Bronchial epithelial cell (primary cell): ENCODE measurements at regions not wholly inside any gene's neighbourhood (a gene's known extent, or its start where the extent isn't known, plus 50 kb on each side); places are given as distances from the start of the nearest gene placed in this dataset.

Source experiments
- DNase-seq: peaks from one replicate; pipeline ENCODE4 v3.0.0-alpha.2; 2010; ENCODE audit warnings: low read depth
- FAIRE-seq: peaks from 2 replicates; lab custom pipeline; 2011; peaks lifted over from hg19 to GRCh38; lab: Jason Lieb, UNC
- H3K27me3 ChIP-seq: 2 replicates; pipeline ENCODE4 v1.5.1; 2011; ENCODE audit warnings: low read length; ENCODE audit not compliant: control insufficient read depth, insufficient read depth
- H3K36me3 ChIP-seq: 2 replicates; pipeline ENCODE4 v1.5.1; 2011; ENCODE audit warnings: low read length; ENCODE audit not compliant: control insufficient read depth, insufficient read depth
- H3K4me3 ChIP-seq: 2 replicates; pipeline ENCODE4 v1.5.1; 2011; ENCODE audit warnings: mild to moderate bottlenecking, low read depth, low read length, control low read depth
- TF ChIP-seq, protein P1 (sequence below): IDR thresholded peaks from 2 replicates; pipeline ENCODE4 v1.5.1; 2011; ENCODE audit warnings: mild to moderate bottlenecking, moderate library complexity, low read length, control low read depth, inconsistent platforms; ENCODE audit not compliant: insufficient read depth, severe bottlenecking

DNA sequence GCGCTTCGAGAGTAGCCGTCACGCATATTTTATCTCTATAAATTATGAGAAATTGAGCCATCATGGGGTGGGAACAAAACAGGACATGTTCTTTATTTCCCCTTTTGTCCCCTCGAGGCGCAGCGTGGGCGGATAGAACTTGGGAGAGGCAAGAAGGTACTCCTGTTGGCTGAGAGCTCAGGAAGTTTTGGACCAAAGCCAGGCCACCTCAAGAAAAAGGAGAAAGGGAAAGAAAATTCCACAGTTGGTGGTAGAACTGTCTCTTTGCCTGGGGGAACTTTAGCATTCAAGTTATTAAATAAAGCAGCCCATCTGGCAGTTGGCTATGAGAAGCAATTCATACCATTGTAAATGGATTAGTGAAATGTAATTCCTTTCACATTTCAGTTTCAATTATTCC lies 76.4 kb upstream of the DSCAM start:
- Histone ChIP-seq H3K36me3 (no peaks in the 10 kb centered on the region), H3K4me3 (no peak overlapping the region), H3K27me3 (no peaks in the 10 kb centered on the region)
- TF ChIP-seq, protein P1, sequence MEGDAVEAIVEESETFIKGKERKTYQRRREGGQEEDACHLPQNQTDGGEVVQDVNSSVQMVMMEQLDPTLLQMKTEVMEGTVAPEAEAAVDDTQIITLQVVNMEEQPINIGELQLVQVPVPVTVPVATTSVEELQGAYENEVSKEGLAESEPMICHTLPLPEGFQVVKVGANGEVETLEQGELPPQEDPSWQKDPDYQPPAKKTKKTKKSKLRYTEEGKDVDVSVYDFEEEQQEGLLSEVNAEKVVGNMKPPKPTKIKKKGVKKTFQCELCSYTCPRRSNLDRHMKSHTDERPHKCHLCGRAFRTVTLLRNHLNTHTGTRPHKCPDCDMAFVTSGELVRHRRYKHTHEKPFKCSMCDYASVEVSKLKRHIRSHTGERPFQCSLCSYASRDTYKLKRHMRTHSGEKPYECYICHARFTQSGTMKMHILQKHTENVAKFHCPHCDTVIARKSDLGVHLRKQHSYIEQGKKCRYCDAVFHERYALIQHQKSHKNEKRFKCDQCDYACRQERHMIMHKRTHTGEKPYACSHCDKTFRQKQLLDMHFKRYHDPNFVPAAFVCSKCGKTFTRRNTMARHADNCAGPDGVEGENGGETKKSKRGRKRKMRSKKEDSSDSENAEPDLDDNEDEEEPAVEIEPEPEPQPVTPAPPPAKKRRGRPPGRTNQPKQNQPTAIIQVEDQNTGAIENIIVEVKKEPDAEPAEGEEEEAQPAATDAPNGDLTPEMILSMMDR = no peak
- DNase-seq = peak; percentile 52
- no peak for FAIRE-seq

DNA sequence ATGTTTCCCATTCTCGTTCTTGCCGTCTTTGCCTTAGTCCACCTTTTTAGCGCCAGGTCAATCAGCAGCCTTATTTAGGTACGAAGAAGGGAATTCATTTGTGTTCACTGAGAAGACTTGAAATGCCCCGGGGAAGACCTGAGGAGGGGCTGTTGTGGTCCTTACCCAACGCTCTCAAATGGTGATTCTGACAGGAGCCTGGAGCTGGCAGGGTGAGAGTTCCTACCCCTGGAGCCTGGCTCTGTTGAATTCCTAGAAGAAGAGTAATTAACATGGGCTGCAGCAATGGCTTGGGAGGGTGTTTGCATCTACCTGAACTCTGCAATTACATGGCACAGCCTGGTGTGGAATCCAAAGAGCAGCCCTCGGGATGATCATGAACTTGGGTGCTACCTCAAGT lies 76.9 kb upstream of the DSCAM start:
- no peaks in the 10 kb centered on the region for H3K36me3 ChIP-seq
- H3K27me3 ChIP-seq = no peaks in the 10 kb centered on the region
- FAIRE-seq (no peak), DNase-seq (no peak)
- TF ChIP-seq, protein P1 = no peak
- H3K4me3 ChIP-seq = no peak overlapping the region

DNA sequence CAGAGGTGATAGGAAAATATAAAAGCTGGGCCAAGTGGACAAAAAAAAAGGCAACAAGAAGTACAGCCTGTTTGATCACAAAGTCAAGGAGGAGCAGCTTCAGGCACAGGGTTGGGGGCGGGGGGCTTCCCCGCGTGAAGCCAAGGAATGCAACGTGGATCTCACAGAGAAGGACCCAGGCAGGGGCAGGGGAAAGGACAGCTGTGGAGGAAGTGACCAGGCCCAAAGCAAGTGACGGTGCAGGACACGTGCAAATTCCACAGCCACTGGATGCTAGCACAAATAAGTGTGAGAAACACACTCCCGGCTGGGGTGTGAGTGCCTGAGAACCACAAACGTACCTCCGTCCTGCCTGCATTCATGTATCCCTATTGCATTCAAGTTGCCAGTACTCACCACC lies 77.7 kb upstream of the DSCAM start:
- TF ChIP-seq, protein P1 = no peak
- no peak overlapping the region for H3K4me3 ChIP-seq
- H3K36me3 ChIP-seq = no peaks in the 10 kb centered on the region
- FAIRE-seq (peak; percentile 32), DNase-seq (no peak)
- H3K27me3 ChIP-seq = no peaks in the 10 kb centered on the region

DNA sequence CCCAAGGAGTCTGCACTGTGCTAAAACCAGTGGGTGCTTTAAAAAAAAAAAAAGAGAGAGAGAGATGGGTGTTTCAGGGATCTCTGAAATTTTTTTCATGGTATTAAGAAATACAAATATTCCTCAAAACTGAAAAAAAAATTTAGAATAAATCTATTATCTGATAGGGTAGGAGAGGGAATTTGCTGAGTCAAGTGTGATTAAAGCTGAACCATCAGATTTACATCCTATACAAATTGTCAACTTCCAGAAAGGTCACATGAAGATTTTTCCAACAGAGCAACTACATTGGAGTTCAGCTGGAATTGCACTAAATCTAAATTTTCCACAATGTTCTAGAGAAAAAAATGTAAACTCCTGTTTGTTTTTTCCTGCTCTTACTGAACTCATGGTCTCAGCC lies 79.3 kb upstream of the DSCAM start:
- Histone ChIP-seq H3K4me3 (no peak overlapping the region), H3K36me3 (no peaks in the 10 kb centered on the region), H3K27me3 (no peaks in the 10 kb centered on the region)
- FAIRE-seq = no peak
- TF ChIP-seq, protein P1 = no peak
- DNase-seq = no peak

DNA sequence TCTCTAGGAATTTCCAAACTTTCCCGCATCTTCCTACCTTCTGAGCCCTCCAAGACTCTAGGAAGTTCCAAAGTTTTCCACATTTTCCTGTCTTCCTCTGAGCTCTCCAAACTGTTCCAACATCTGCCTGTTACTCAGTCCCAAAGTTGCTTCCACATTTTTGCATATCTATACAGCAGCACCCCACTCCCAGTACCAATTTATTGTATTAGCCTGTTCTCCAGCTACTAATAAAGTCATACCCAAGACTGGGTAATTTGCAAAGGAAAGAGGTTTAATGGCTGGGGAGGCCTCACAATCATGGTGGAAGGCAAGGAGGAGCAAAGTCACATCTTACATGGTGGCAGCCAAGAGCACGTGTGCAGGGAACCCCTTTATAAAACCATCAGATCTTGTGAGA lies 82.9 kb upstream of the DSCAM start:
- H3K27me3 ChIP-seq = no peaks in the 10 kb centered on the region
- H3K4me3 ChIP-seq = no peak overlapping the region
- FAIRE-seq (no peak), DNase-seq (no peak)
- no peaks in the 10 kb centered on the region for H3K36me3 ChIP-seq
- TF ChIP-seq, protein P1 = no peak

DNA sequence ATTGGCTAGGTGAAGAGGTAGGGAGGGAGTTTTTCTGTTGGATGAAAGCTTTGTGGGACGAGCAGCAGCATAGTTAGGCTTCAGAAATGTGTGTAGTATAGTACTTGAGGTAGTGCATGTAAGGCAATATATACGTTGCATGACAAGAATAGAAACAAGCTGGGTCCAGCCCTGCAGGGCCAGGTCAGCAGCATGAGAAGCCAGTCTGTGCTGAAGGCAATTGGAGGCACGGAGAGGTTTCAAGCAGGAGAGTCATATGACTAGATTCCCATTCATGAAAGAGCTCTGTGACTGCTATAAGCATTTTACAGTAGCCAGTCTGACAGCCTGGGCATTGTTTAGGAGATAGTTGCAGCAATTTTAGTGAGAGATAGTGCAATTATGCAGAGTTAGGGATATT lies 84.2 kb upstream of the DSCAM start:
- FAIRE-seq (no peak), DNase-seq (no peak)
- TF ChIP-seq, protein P1 = no peak
- no peaks in the 10 kb centered on the region for H3K27me3 ChIP-seq
- no peaks in the 10 kb centered on the region for H3K36me3 ChIP-seq
- no peak overlapping the region for H3K4me3 ChIP-seq
